ENCODE measurements at regions not wholly inside any gene's neighbourhood (a gene's known extent, or its start where the extent isn't known, plus 50 kb on each side); places are given as distances from the start of the nearest gene placed in this dataset.

- no peak for DNase-seq (ENCODE audit: extremely low spot score)
- TF ChIP-seq ZNF384 (IDR thresholded peaks at IDR 0.05) (peak; percentile 38; the same call in 1 of the 2 replicates), ARNT (IDR thresholded peaks at IDR 0.05) (no peak)
- TF ChIP-seq, protein P1, sequence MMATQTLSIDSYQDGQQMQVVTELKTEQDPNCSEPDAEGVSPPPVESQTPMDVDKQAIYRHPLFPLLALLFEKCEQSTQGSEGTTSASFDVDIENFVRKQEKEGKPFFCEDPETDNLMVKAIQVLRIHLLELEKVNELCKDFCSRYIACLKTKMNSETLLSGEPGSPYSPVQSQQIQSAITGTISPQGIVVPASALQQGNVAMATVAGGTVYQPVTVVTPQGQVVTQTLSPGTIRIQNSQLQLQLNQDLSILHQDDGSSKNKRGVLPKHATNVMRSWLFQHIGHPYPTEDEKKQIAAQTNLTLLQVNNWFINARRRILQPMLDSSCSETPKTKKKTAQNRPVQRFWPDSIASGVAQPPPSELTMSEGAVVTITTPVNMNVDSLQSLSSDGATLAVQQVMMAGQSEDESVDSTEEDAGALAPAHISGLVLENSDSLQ (IDR thresholded peaks at IDR 0.05) = peak; percentile 71
- CTCF ChIA-PET = no interaction called here
- POLR2A ChIA-PET = no interaction called here
Observed at GRCh38 chr3:145550522-145550921, 610.5 kb downstream of the PLOD2 start.

GRCh38 chr3:145557405-145557804 is 603.6 kb downstream of the PLOD2 start:
- ChIA-PET CTCF (interaction anchor here (0.7 kb wide), 1 partner anchor 463 kb away, joined by 4 read pairs; no protein-coding TSS in a partner anchor), POLR2A (no interaction called here)
- no peak for TF ChIP-seq SP1 (IDR thresholded peaks at IDR 0.05)
- TF ChIP-seq L3MBTL2 (conservative IDR thresholded peaks at IDR 0.05) = no peak
- no peak for TF ChIP-seq ARNT (IDR thresholded peaks at IDR 0.05)
- no peak for TF ChIP-seq ELF4 (IDR thresholded peaks at IDR 0.05)
- DNase-seq (ENCODE audit: extremely low spot score) = peak; percentile 4

DNA sequence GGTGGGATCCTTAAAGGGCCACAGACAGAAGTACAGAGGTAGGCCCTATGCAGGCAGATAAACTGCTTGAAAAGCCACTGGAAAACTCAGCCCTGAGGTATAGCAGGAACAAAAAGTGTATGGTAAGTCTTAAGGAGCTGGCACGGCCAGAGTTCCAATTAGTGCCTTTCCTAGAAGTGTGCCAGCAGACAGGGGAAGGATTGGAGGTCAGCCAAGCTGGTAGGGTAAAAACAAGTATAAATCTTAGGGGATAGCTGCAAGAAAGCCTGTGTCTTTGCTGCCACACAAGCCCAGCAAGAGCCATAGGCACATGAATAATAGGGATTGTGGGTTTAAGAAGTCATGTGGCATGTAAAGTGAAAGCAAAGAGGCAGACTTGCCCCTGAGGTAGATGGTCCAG is 582.5 kb downstream of the PLOD2 start:
- ChIA-PET CTCF (no interaction called here), POLR2A (no interaction called here)
- TF ChIP-seq L3MBTL2 (conservative IDR thresholded peaks at IDR 0.05) = no peak
- no peak for TF ChIP-seq FOXA1 (IDR thresholded peaks at IDR 0.05)
- TF ChIP-seq NFRKB (IDR thresholded peaks at IDR 0.05) = no peak
- no peak for TF ChIP-seq HDGF (IDR thresholded peaks at IDR 0.05; ENCODE audit: borderline replicate concordance)
- no peak for TF ChIP-seq FOXK2 (IDR thresholded peaks at IDR 0.05)
- TF ChIP-seq SUZ12 (IDR thresholded peaks at IDR 0.05) = no peak
- no peak for TF ChIP-seq ELF4 (IDR thresholded peaks at IDR 0.05)
- no peak for TF ChIP-seq ARNT (IDR thresholded peaks at IDR 0.05)
- TF ChIP-seq SP1 (IDR thresholded peaks at IDR 0.05) = no peak
- TF ChIP-seq TARDBP (IDR thresholded peaks at IDR 0.05) = no peak
- TF ChIP-seq CTBP1 (IDR thresholded peaks at IDR 0.05; ENCODE audit: borderline replicate concordance) = no peak
- no peak for TF ChIP-seq FOXM1 (IDR thresholded peaks at IDR 0.05; ENCODE audit: borderline replicate concordance)
- no peak for TF ChIP-seq ZNF384 (IDR thresholded peaks at IDR 0.05)
- no peak for TF ChIP-seq BHLHE40 (IDR thresholded peaks at IDR 0.05; ENCODE audit: borderline replicate concordance)
- TF ChIP-seq LEF1 (IDR thresholded peaks at IDR 0.05; ENCODE audit: borderline replicate concordance) = no peak
- TF ChIP-seq, protein P1 (IDR thresholded peaks at IDR 0.05) = no peak

DNA sequence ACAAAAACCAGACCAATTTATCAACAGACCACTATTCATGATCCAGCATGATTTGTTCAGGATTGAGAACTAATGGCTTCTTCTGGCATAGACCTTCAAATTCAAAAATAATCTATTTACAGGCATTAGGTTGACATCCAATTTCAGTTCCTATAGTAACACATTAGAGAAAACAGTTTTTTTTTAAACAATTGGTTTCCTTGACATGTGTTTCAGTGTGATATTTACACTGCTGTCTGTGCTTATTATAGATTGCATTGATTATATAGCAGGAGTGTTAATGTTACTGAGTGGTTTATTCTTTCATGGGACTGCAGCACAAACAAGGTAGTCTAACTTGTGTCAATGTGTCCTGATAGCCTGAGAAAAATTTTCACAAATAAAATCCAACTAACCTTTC is 579.3 kb downstream of the PLOD2 start:
- POLR2A ChIA-PET = no interaction called here
- CTCF ChIA-PET = no interaction called here
- DNase-seq (ENCODE audit: extremely low spot score) = no peak
- TF ChIP-seq FOXK2 (IDR thresholded peaks at IDR 0.05) (no peak), SP1 (IDR thresholded peaks at IDR 0.05) (no peak)

More for the DNA sequence above, 582.5 kb downstream of the PLOD2 start:
- no peak for DNase-seq (ENCODE audit: extremely low spot score)

GRCh38 chr3:145604851-145605250 is 556.1 kb downstream of the PLOD2 start:
- CTCF ChIA-PET = no interaction called here
- no peak for DNase-seq (ENCODE audit: extremely low spot score)
- POLR2A ChIA-PET = no interaction called here
- TF ChIP-seq, protein P1 (IDR thresholded peaks at IDR 0.05) = no peak
- TF ChIP-seq ZNF384 (IDR thresholded peaks at IDR 0.05) (no peak), FOXK2 (IDR thresholded peaks at IDR 0.05) (no peak), TARDBP (IDR thresholded peaks at IDR 0.05) (no peak), CTBP1 (IDR thresholded peaks at IDR 0.05; ENCODE audit: borderline replicate concordance) (no peak), FOXA1 (IDR thresholded peaks at IDR 0.05) (no peak), SUZ12 (IDR thresholded peaks at IDR 0.05) (no peak), ELF4 (IDR thresholded peaks at IDR 0.05) (no peak), LEF1 (IDR thresholded peaks at IDR 0.05; ENCODE audit: borderline replicate concordance) (no peak), BHLHE40 (IDR thresholded peaks at IDR 0.05; ENCODE audit: borderline replicate concordance) (no peak), NFRKB (IDR thresholded peaks at IDR 0.05) (no peak), L3MBTL2 (conservative IDR thresholded peaks at IDR 0.05) (no peak), SP1 (IDR thresholded peaks at IDR 0.05) (no peak), FOXM1 (IDR thresholded peaks at IDR 0.05; ENCODE audit: borderline replicate concordance) (no peak), ARNT (IDR thresholded peaks at IDR 0.05) (no peak), HDGF (IDR thresholded peaks at IDR 0.05; ENCODE audit: borderline replicate concordance) (no peak)

DNA sequence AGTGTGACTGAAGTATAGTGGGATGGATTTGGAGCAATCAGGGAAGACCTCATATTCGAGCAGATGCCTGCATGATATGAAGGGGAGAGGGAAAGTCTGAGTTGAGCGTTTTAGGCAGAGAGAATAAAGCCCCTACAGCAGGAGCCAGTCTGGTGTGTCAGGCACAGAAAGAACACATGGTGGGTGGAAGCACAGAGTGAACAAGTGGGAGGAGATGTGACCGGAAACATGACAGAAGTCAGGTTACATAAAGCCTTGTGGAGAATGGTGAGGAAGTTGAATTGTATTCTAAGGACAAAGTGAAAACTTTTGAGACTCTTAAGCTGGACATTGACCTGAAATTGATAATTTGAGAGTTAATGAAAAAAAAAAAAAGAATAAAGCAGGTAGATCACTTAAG is 541.0 kb downstream of the PLOD2 start:
- TF ChIP-seq LEF1 (IDR thresholded peaks at IDR 0.05; ENCODE audit: borderline replicate concordance) (no peak), ZNF384 (IDR thresholded peaks at IDR 0.05) (no peak), ELF4 (IDR thresholded peaks at IDR 0.05) (no peak), L3MBTL2 (conservative IDR thresholded peaks at IDR 0.05) (no peak), BHLHE40 (IDR thresholded peaks at IDR 0.05; ENCODE audit: borderline replicate concordance) (no peak), CTBP1 (IDR thresholded peaks at IDR 0.05; ENCODE audit: borderline replicate concordance) (no peak), NFRKB (IDR thresholded peaks at IDR 0.05) (no peak), ARNT (IDR thresholded peaks at IDR 0.05) (no peak), HDGF (IDR thresholded peaks at IDR 0.05; ENCODE audit: borderline replicate concordance) (no peak), SUZ12 (IDR thresholded peaks at IDR 0.05) (no peak), TARDBP (IDR thresholded peaks at IDR 0.05) (no peak), SP1 (IDR thresholded peaks at IDR 0.05) (no peak), FOXA1 (IDR thresholded peaks at IDR 0.05) (no peak)
- ChIA-PET CTCF (no interaction called here), POLR2A (no interaction called here)
- DNase-seq (ENCODE audit: extremely low spot score) = no peak

GRCh38 chr3:145620486-145620885 is 540.5 kb downstream of the PLOD2 start:
- no peak for DNase-seq (ENCODE audit: extremely low spot score)
- ChIA-PET POLR2A (no interaction called here), CTCF (no interaction called here)
- TF ChIP-seq SUZ12 (IDR thresholded peaks at IDR 0.05) (no peak), FOXM1 (IDR thresholded peaks at IDR 0.05; ENCODE audit: borderline replicate concordance) (no peak), TARDBP (IDR thresholded peaks at IDR 0.05) (no peak), HDGF (IDR thresholded peaks at IDR 0.05; ENCODE audit: borderline replicate concordance) (no peak), CTBP1 (IDR thresholded peaks at IDR 0.05; ENCODE audit: borderline replicate concordance) (no peak), ELF4 (IDR thresholded peaks at IDR 0.05) (no peak), L3MBTL2 (conservative IDR thresholded peaks at IDR 0.05) (no peak), ZNF384 (IDR thresholded peaks at IDR 0.05) (no peak), FOXA1 (IDR thresholded peaks at IDR 0.05) (no peak), BHLHE40 (IDR thresholded peaks at IDR 0.05; ENCODE audit: borderline replicate concordance) (no peak), ARNT (IDR thresholded peaks at IDR 0.05) (no peak), FOXK2 (IDR thresholded peaks at IDR 0.05) (no peak)
- TF ChIP-seq, protein P1 (IDR thresholded peaks at IDR 0.05) = no peak
